HL-60 (cell line): ENCODE measurements at regions not wholly inside any gene's neighbourhood (a gene's known extent, or its start where the extent isn't known, plus 50 kb on each side); places are given as distances from the start of the nearest gene placed in this dataset.
"Not testable (repeated sequence)": the region's sequence is repeated elsewhere in the genome, so short reads cannot be mapped to it uniquely, and the experiment has no call there.

Source experiments
- DNase-seq, 2 experiments: peaks; one replicate each; pipeline ENCODE4 v3.0.0-alpha.2; 2010 to 2020; ENCODE audit warnings: low read depth in 1 of 2, low spot score in 1 of 2
- H3K27ac ChIP-seq: fragments of 250-450 bp; sonication (Bioruptor Pico); replicated peaks from 2 replicates; pipeline ENCODE4 v1.5.1; 2020; ENCODE audit warnings: mild to moderate bottlenecking, moderate library complexity
- H3K27me3 ChIP-seq: fragments of 250-450 bp; sonication (Bioruptor Pico); 2 replicates; pipeline ENCODE4 v1.5.1; 2021; ENCODE audit warnings: mild to moderate bottlenecking, moderate library complexity; ENCODE audit not compliant: insufficient read depth, poor library complexity, severe bottlenecking
- H3K4me3 ChIP-seq: replicated peaks from 2 replicates; pipeline ENCODE4 v1.5.1; 2011; ENCODE audit warnings: mild to moderate bottlenecking, control low read depth, low read length; ENCODE audit not compliant: insufficient read depth
- CTCF ChIP-seq: IDR thresholded peaks from one replicate; pipeline ENCODE4 v1.5.1; 2011; ENCODE audit warnings: low read length, control low read depth, inconsistent platforms; ENCODE audit not compliant: insufficient read depth
- GABPA ChIP-seq: IDR thresholded peaks from 2 replicates; pipeline ENCODE4 v1.6.1; 2012; ENCODE audit warnings: low read depth
- POLR2AphosphoS5 ChIP-seq: IDR thresholded peaks from 2 replicates; pipeline ENCODE4 v1.6.1; 2012; ENCODE audit warnings: low read depth
- REST ChIP-seq: IDR thresholded peaks from 2 replicates; pipeline ENCODE4 v1.6.1; 2012; ENCODE audit warnings: low read depth; ENCODE audit not compliant: insufficient replicate concordance
- SPI1 ChIP-seq: IDR thresholded peaks from 2 replicates; pipeline ENCODE4 v1.6.1; 2012; ENCODE audit warnings: low read depth, mild to moderate bottlenecking, borderline replicate concordance

GRCh38 chr5:116772806-116773205 is 198.2 kb upstream of the SEMA6A start:
- no peak for DNase-seq
- Histone ChIP-seq H3K27ac (no peak overlapping the region), H3K4me3 (no peak overlapping the region), H3K27me3 (no peaks in the 10 kb centered on the region)
- no peak for TF ChIP-seq POLR2AphosphoS5
- no peak for TF ChIP-seq SPI1
- no peak for TF ChIP-seq CTCF
- TF ChIP-seq GABPA: no peak
- TF ChIP-seq REST: no peak

- H3K27ac ChIP-seq: no peak overlapping the region
- H3K4me3 ChIP-seq: no peak overlapping the region
- TF ChIP-seq REST: no peak
- no peak for TF ChIP-seq SPI1
- no peak for TF ChIP-seq POLR2AphosphoS5
- no peak for TF ChIP-seq GABPA
- no peak for TF ChIP-seq CTCF
- no peaks in the 10 kb centered on the region for H3K27me3 ChIP-seq
- no peak for DNase-seq
Measured at GRCh38 chr5:116772152-116772501, 197.5 kb upstream of the SEMA6A start.

- DNase-seq: no peak
- TF ChIP-seq POLR2AphosphoS5 (no peak), GABPA (no peak), REST (no peak), CTCF (no peak), SPI1 (no peak)
- Histone ChIP-seq H3K27ac (no peak overlapping the region), H3K4me3 (no peak overlapping the region), H3K27me3 (no peaks in the 10 kb centered on the region)
Measured at GRCh38 chr5:116771466-116772151, 197.0 kb upstream of the SEMA6A start.

GRCh38 chr5:116769953-116770352 is 195.3 kb upstream of the SEMA6A start:
- H3K27me3 ChIP-seq, H3K4me3 ChIP-seq, DNase-seq, H3K27ac ChIP-seq: not testable (repeated sequence)
